ENCODE measurements at regions not wholly inside any gene's neighbourhood (a gene's known extent, or its start where the extent isn't known, plus 50 kb on each side); places are given as distances from the start of the nearest gene placed in this dataset.

DNA sequence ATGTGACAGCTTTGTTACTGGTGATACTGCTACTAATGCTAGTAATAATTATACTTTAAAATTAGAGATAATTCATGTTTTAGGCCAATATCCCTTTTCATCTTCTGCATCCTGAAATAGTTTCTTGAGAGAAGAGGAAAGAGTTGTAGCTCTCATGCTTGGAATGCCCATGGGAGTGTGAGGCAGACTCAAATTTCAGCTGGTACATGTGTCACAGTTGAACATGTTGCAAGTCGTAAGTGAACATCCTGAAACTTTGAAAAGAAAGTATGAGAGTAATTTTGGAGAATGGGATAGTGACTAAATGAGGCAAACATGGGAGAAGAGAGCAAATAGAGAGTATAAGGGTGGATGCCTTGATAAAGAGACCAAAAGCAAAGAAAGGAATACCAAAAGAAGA, 168.0 kb downstream of the TMTC3 start:
- WGBS (ENCODE audit: insufficient coverage): 100% methylated on average over 1 of the region's 1 CpG
- DNase-seq: no peak
- ChIA-PET CTCF (no interaction called here), POLR2A (no interaction called here)
- Histone ChIP-seq H3K4me3 (ENCODE audit: control insufficient read depth in 1 of 7, extremely low read depth in 1 of 7, insufficient read depth in 4 of 7, low read depth in 2 of 7, low read length in 6 of 7) (no peak overlapping the region), H3K9me3 (ENCODE audit: control extremely low read depth in 1 of 5, control insufficient read depth in 4 of 5, insufficient read depth in 2 of 5, low read depth in 1 of 5, low read length in 4 of 5) (no peaks in the 10 kb centered on the region), H3K36me3 (ENCODE audit: control insufficient read depth in 4 of 4, insufficient read depth in 4 of 4, low read length in 3 of 4) (no peaks in the 10 kb centered on the region), H3K27me3 (replicated peaks in 2 of 5; ENCODE audit: control insufficient read depth in 4 of 5, insufficient read depth in 5 of 5, low read length in 4 of 5) (no peaks in the 10 kb centered on the region), H3K4me1 (ENCODE audit: control extremely low read depth in 1 of 4, control insufficient read depth in 4 of 4, insufficient read depth in 4 of 4, low read length in 3 of 4) (no peaks in the 10 kb centered on the region), H3K27ac (ENCODE audit: insufficient read depth in 1 of 2, low read depth in 1 of 2, low read length in 2 of 2, poor library complexity in 1 of 2, severe bottlenecking in 2 of 2) (no peak overlapping the region)

- WGBS (ENCODE audit: insufficient coverage): 97% methylated on average over 4 of the region's 6 CpGs
- no peak overlapping the region for H3K27ac ChIP-seq (ENCODE audit: insufficient read depth in 1 of 2, low read depth in 1 of 2, low read length in 2 of 2, poor library complexity in 1 of 2, severe bottlenecking in 2 of 2)
- H3K9me3 ChIP-seq (ENCODE audit: control extremely low read depth in 1 of 5, control insufficient read depth in 4 of 5, insufficient read depth in 2 of 5, low read depth in 1 of 5, low read length in 4 of 5): no peaks in the 10 kb centered on the region
- ChIA-PET CTCF (no interaction called here), POLR2A (no interaction called here)
- DNase-seq: no peak
- H3K4me3 ChIP-seq (ENCODE audit: control insufficient read depth in 1 of 7, extremely low read depth in 1 of 7, insufficient read depth in 4 of 7, low read depth in 2 of 7, low read length in 6 of 7): no peak overlapping the region
- H3K27me3 ChIP-seq (replicated peaks in 2 of 5; ENCODE audit: control insufficient read depth in 4 of 5, insufficient read depth in 5 of 5, low read length in 4 of 5): no peaks in the 10 kb centered on the region
- H3K4me1 ChIP-seq (ENCODE audit: control extremely low read depth in 1 of 4, control insufficient read depth in 4 of 4, insufficient read depth in 4 of 4, low read length in 3 of 4): no peaks in the 10 kb centered on the region
- no peaks in the 10 kb centered on the region for H3K36me3 ChIP-seq (ENCODE audit: control insufficient read depth in 4 of 4, insufficient read depth in 4 of 4, low read length in 3 of 4)
These were observed 168.6 kb downstream of the TMTC3 start for GRCh38 chr12:88310666-88311065.

DNA sequence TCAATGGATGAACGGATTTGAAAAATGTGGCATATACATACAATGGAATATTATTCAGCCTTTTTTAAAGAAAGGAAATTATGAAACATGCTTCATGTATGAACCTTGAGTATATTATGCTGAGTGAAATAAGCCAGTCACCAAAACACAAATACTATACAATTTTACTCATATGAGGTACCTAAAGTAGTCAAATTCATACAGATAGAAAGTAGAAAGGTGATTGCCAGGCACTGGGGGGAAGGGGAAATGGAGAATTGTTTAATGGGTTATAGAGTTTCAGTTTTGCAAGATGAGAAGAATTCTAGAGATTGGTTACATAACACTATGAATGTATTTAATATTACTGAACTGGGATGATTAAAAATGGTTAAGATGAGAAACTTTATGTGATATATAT, 171.4 kb downstream of the TMTC3 start:
- H3K36me3 ChIP-seq (ENCODE audit: control insufficient read depth in 4 of 4, insufficient read depth in 4 of 4, low read length in 3 of 4): no peaks in the 10 kb centered on the region
- H3K27ac ChIP-seq (ENCODE audit: insufficient read depth in 1 of 2, low read depth in 1 of 2, low read length in 2 of 2, poor library complexity in 1 of 2, severe bottlenecking in 2 of 2): no peak overlapping the region
- no peaks in the 10 kb centered on the region for H3K4me1 ChIP-seq (ENCODE audit: control extremely low read depth in 1 of 4, control insufficient read depth in 4 of 4, insufficient read depth in 4 of 4, low read length in 3 of 4)
- no peaks in the 10 kb centered on the region for H3K27me3 ChIP-seq (replicated peaks in 2 of 5; ENCODE audit: control insufficient read depth in 4 of 5, insufficient read depth in 5 of 5, low read length in 4 of 5)
- ChIA-PET POLR2A (no interaction called here), CTCF (no interaction called here)
- DNase-seq: no peak
- WGBS (ENCODE audit: insufficient coverage): no CpG with 5 or more reads among the region's 1 CpG
- H3K9me3 ChIP-seq (ENCODE audit: control extremely low read depth in 1 of 5, control insufficient read depth in 4 of 5, insufficient read depth in 2 of 5, low read depth in 1 of 5, low read length in 4 of 5): no peaks in the 10 kb centered on the region
- no peak overlapping the region for H3K4me3 ChIP-seq (ENCODE audit: control insufficient read depth in 1 of 7, extremely low read depth in 1 of 7, insufficient read depth in 4 of 7, low read depth in 2 of 7, low read length in 6 of 7)

- ChIA-PET POLR2A (no interaction called here), CTCF (no interaction called here)
- no CpG with 5 or more reads among the region's 4 CpGs for WGBS (ENCODE audit: insufficient coverage)
These were observed 172.6 kb downstream of the TMTC3 start for GRCh38 chr12:88314706-88315105.

GRCh38 chr12:88318726-88319125, 176.6 kb downstream of the TMTC3 start:
- no peaks in the 10 kb centered on the region for H3K36me3 ChIP-seq (ENCODE audit: control insufficient read depth in 4 of 4, insufficient read depth in 4 of 4, low read length in 3 of 4)
- H3K27ac ChIP-seq (ENCODE audit: insufficient read depth in 1 of 2, low read depth in 1 of 2, low read length in 2 of 2, poor library complexity in 1 of 2, severe bottlenecking in 2 of 2): no peak overlapping the region
- WGBS (ENCODE audit: insufficient coverage): no CpG with 5 or more reads among the region's 2 CpGs
- ChIA-PET POLR2A (no interaction called here), CTCF (no interaction called here)
- no peaks in the 10 kb centered on the region for H3K27me3 ChIP-seq (replicated peaks in 2 of 5; ENCODE audit: control insufficient read depth in 4 of 5, insufficient read depth in 5 of 5, low read length in 4 of 5)
- no peak overlapping the region for H3K4me3 ChIP-seq (ENCODE audit: control insufficient read depth in 1 of 7, extremely low read depth in 1 of 7, insufficient read depth in 4 of 7, low read depth in 2 of 7, low read length in 6 of 7)
- H3K4me1 ChIP-seq (ENCODE audit: control extremely low read depth in 1 of 4, control insufficient read depth in 4 of 4, insufficient read depth in 4 of 4, low read length in 3 of 4): no peaks in the 10 kb centered on the region
- DNase-seq: no peak
- H3K9me3 ChIP-seq (ENCODE audit: control extremely low read depth in 1 of 5, control insufficient read depth in 4 of 5, insufficient read depth in 2 of 5, low read depth in 1 of 5, low read length in 4 of 5): no peaks in the 10 kb centered on the region

More at GRCh38 chr12:88314706-88315105, 172.6 kb downstream of the TMTC3 start:
- no peak for DNase-seq
- H3K27me3 ChIP-seq (replicated peaks in 2 of 5; ENCODE audit: control insufficient read depth in 4 of 5, insufficient read depth in 5 of 5, low read length in 4 of 5): no peaks in the 10 kb centered on the region
- H3K4me1 ChIP-seq (ENCODE audit: control extremely low read depth in 1 of 4, control insufficient read depth in 4 of 4, insufficient read depth in 4 of 4, low read length in 3 of 4): no peaks in the 10 kb centered on the region
- no peak overlapping the region for H3K4me3 ChIP-seq (ENCODE audit: control insufficient read depth in 1 of 7, extremely low read depth in 1 of 7, insufficient read depth in 4 of 7, low read depth in 2 of 7, low read length in 6 of 7)
- H3K36me3 ChIP-seq (ENCODE audit: control insufficient read depth in 4 of 4, insufficient read depth in 4 of 4, low read length in 3 of 4): no peaks in the 10 kb centered on the region
- H3K27ac ChIP-seq (ENCODE audit: insufficient read depth in 1 of 2, low read depth in 1 of 2, low read length in 2 of 2, poor library complexity in 1 of 2, severe bottlenecking in 2 of 2): no peak overlapping the region
- H3K9me3 ChIP-seq (ENCODE audit: control extremely low read depth in 1 of 5, control insufficient read depth in 4 of 5, insufficient read depth in 2 of 5, low read depth in 1 of 5, low read length in 4 of 5): no peaks in the 10 kb centered on the region

GRCh38 chr12:88325076-88325815, 183.1 kb downstream of the TMTC3 start:
- H3K27ac ChIP-seq (ENCODE audit: insufficient read depth in 1 of 2, low read depth in 1 of 2, low read length in 2 of 2, poor library complexity in 1 of 2, severe bottlenecking in 2 of 2): no peak overlapping the region
- no peaks in the 10 kb centered on the region for H3K36me3 ChIP-seq (ENCODE audit: control insufficient read depth in 4 of 4, insufficient read depth in 4 of 4, low read length in 3 of 4)
- no peak overlapping the region for H3K4me3 ChIP-seq (ENCODE audit: control insufficient read depth in 1 of 7, extremely low read depth in 1 of 7, insufficient read depth in 4 of 7, low read depth in 2 of 7, low read length in 6 of 7)
- no CpG with 5 or more reads among the region's 1 CpG for WGBS (ENCODE audit: insufficient coverage)
- no peaks in the 10 kb centered on the region for H3K9me3 ChIP-seq (ENCODE audit: control extremely low read depth in 1 of 5, control insufficient read depth in 4 of 5, insufficient read depth in 2 of 5, low read depth in 1 of 5, low read length in 4 of 5)
- H3K27me3 ChIP-seq (replicated peaks in 2 of 5; ENCODE audit: control insufficient read depth in 4 of 5, insufficient read depth in 5 of 5, low read length in 4 of 5): no peaks in the 10 kb centered on the region
- POLR2A ChIA-PET: no interaction called here
- CTCF ChIA-PET: no interaction called here
- DNase-seq: no peak
- no peaks in the 10 kb centered on the region for H3K4me1 ChIP-seq (ENCODE audit: control extremely low read depth in 1 of 4, control insufficient read depth in 4 of 4, insufficient read depth in 4 of 4, low read length in 3 of 4)

- 100% methylated on average over 2 of the region's 4 CpGs for WGBS (ENCODE audit: insufficient coverage)
- CTCF ChIA-PET: no interaction called here
- DNase-seq: no peak
- Histone ChIP-seq H3K4me1 (ENCODE audit: control extremely low read depth in 1 of 4, control insufficient read depth in 4 of 4, insufficient read depth in 4 of 4, low read length in 3 of 4) (no peaks in the 10 kb centered on the region), H3K36me3 (ENCODE audit: control insufficient read depth in 4 of 4, insufficient read depth in 4 of 4, low read length in 3 of 4) (no peaks in the 10 kb centered on the region), H3K4me3 (ENCODE audit: control insufficient read depth in 1 of 7, extremely low read depth in 1 of 7, insufficient read depth in 4 of 7, low read depth in 2 of 7, low read length in 6 of 7) (no peak overlapping the region), H3K27ac (ENCODE audit: insufficient read depth in 1 of 2, low read depth in 1 of 2, low read length in 2 of 2, poor library complexity in 1 of 2, severe bottlenecking in 2 of 2) (no peak overlapping the region), H3K27me3 (replicated peaks in 2 of 5; ENCODE audit: control insufficient read depth in 4 of 5, insufficient read depth in 5 of 5, low read length in 4 of 5) (no peaks in the 10 kb centered on the region), H3K9me3 (ENCODE audit: control extremely low read depth in 1 of 5, control insufficient read depth in 4 of 5, insufficient read depth in 2 of 5, low read depth in 1 of 5, low read length in 4 of 5) (no peaks in the 10 kb centered on the region)
- POLR2A ChIA-PET: no interaction called here
These were observed 183.7 kb downstream of the TMTC3 start for GRCh38 chr12:88325816-88326189.
